MG63 (cell line): ENCODE measurements at regions not wholly inside any gene's neighbourhood (a gene's known extent, or its start where the extent isn't known, plus 50 kb on each side); places are given as distances from the start of the nearest gene placed in this dataset.
"Not testable (repeated sequence)": the region's sequence is repeated elsewhere in the genome, so short reads cannot be mapped to it uniquely, and the experiment has no call there.

Source experiments
- DNase-seq: peaks from one replicate; pipeline ENCODE4 v3.0.0-alpha.2; 2020
- H3K27me3 ChIP-seq: fragments of 250-450 bp; sonication (Bioruptor Pico); 2 replicates; pipeline ENCODE4 v1.5.1; 2020; ENCODE audit warnings: mild to moderate bottlenecking, moderate library complexity
- H3K36me3 ChIP-seq: fragments of 250-450 bp; sonication (Bioruptor Pico); 2 replicates; pipeline ENCODE4 v1.5.1; 2020; ENCODE audit warnings: mild to moderate bottlenecking, moderate library complexity
- H3K4me3 ChIP-seq: fragments of 250-450 bp; sonication (Bioruptor Pico); 2 replicates; pipeline ENCODE4 v1.5.1; 2020; ENCODE audit warnings: mild to moderate bottlenecking, moderate library complexity
- H3K9me3 ChIP-seq: fragments of 250-450 bp; sonication (Bioruptor Pico); 2 replicates; pipeline ENCODE4 v1.5.1; 2020; ENCODE audit warnings: mild to moderate bottlenecking, moderate library complexity

DNA sequence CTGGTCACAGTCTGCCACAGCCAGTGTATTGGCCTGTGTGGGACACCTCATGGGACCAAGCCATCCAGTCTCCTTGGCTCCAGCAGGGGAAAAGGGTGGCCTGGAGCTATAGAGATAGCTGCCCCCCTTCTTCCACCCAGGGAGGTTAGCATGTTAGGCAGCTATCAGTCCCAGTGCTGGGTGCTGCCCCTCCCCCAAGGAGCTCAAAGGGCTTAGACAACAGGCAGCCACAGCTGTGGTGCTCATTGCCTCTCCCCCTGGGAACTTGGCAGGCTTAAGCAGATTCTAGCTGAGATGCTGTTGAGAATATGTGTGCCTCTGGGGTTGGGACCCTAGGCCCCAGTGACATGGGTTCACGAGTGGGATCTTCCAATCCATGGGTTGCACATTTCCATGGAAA, 226.0 kb upstream of the PTGER4 start:
- no peaks in the 10 kb centered on the region for H3K27me3 ChIP-seq

DNA sequence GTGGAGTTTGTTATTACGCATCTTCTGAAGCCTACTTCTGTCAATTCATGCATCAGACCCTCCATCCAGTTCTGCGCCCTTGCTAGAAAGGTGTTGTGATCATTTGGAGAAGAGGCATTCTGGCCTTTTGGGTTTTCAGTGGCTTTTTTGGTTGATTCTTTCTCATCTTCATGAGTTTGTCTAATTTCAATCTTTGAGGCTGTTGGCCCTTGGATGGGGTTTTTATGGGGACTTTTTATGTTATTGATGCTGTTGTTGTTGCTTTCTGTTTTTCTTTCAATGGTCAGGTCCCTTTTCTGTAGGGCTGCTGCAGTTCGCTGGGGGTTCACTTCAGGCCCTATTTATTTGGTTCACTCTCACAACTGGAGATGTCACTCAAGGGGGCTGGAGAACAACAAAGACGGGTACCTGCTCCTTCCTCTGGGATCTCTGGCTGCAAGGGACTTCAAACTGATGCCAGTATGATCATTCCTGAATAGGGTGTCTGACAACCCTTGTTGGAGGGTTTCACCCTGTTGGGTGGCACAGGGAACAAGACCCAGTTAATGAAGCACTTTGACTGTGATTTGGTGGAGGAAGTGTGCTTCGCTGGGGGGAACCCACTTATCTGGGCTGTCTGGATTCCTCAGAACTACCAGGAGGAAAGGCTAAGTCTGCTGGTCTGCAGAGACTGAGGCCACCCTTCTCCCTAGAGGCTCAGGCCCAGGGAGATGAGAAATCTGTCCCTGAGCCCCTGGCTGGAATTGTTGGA, 226.7 kb upstream of the PTGER4 start:
- Histone ChIP-seq H3K36me3 (no peaks in the 10 kb centered on the region), H3K9me3 (peaks cover 5% of the 10 kb centered on the region), H3K4me3 (no peak overlapping the region), H3K27me3 (no peaks in the 10 kb centered on the region)
- DNase-seq, result no peak

More for the DNA sequence above, 226.0 kb upstream of the PTGER4 start:
- Histone ChIP-seq H3K4me3 (no peak overlapping the region), H3K9me3 (peaks cover 5% of the 10 kb centered on the region), H3K36me3 (no peaks in the 10 kb centered on the region)
- no peak for DNase-seq

GRCh38 chr5:40447438-40447837, 232.3 kb upstream of the PTGER4 start:
- Histone ChIP-seq H3K4me3 (no peak overlapping the region), H3K27me3 (no peaks in the 10 kb centered on the region), H3K36me3 (no peaks in the 10 kb centered on the region), H3K9me3 (peaks cover 2% of the 10 kb centered on the region)
- no peak for DNase-seq

DNA sequence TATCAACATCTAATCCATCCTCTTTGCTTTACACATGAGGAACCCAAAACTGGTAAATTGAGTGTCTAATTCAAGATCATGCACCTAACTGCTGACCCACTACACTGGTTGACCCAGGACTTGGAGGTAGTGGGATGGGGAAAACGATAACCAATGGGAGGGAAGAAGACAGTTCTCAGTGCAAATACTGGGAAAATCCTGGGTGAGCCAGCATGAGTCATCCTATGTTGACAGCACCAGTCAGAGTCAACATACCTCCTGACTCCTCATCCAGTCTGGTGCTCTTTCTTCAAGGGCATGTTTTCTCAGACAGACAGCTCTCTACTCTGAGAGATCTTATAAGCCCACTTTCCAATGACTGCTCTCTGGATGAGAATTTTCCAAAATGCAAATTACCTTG, 232.8 kb upstream of the PTGER4 start:
- Histone ChIP-seq H3K36me3 (no peaks in the 10 kb centered on the region), H3K4me3 (no peak overlapping the region), H3K27me3 (no peaks in the 10 kb centered on the region), H3K9me3 (peaks cover 2% of the 10 kb centered on the region)
- peak; percentile 64 for DNase-seq

GRCh38 chr5:40442346-40442745, 237.4 kb upstream of the PTGER4 start:
- no peak for DNase-seq
- no peaks in the 10 kb centered on the region for H3K27me3 ChIP-seq
- H3K4me3 ChIP-seq, result no peak overlapping the region
- H3K36me3 ChIP-seq, result no peaks in the 10 kb centered on the region
- no peaks in the 10 kb centered on the region; the same call in 1 of the 2 replicates for H3K9me3 ChIP-seq

DNA sequence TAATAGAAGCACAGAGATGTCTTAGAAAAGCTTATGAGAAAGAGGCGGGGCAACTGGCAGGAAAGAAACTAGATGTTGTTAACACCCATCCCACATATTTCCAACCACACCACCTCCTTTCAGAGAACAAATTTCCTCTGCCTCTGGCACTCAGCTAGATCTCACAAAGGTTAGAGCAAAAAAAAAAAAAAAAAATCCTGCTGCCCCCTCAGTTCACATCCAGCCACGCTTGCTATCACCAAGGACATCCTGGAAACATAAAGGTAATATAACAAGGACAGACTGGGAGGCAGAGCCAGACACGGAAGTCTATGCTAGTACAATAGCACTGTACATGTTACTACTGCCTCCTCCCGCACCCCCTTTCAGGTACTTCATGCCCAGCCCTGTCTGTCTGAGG, 238.0 kb upstream of the PTGER4 start:
- H3K27me3 ChIP-seq, result no peaks in the 10 kb centered on the region
- DNase-seq, result no peak
- H3K4me3 ChIP-seq, result no peak overlapping the region
- H3K36me3 ChIP-seq, result no peaks in the 10 kb centered on the region
- no peaks in the 10 kb centered on the region; the same call in 1 of the 2 replicates for H3K9me3 ChIP-seq

GRCh38 chr5:40440746-40441145, 239.0 kb upstream of the PTGER4 start:
- DNase-seq, result no peak
- no peak overlapping the region for H3K4me3 ChIP-seq
- H3K9me3 ChIP-seq, result no peaks in the 10 kb centered on the region; the same call in 1 of the 2 replicates
- H3K27me3 ChIP-seq, result no peaks in the 10 kb centered on the region
- no peaks in the 10 kb centered on the region for H3K36me3 ChIP-seq

DNA sequence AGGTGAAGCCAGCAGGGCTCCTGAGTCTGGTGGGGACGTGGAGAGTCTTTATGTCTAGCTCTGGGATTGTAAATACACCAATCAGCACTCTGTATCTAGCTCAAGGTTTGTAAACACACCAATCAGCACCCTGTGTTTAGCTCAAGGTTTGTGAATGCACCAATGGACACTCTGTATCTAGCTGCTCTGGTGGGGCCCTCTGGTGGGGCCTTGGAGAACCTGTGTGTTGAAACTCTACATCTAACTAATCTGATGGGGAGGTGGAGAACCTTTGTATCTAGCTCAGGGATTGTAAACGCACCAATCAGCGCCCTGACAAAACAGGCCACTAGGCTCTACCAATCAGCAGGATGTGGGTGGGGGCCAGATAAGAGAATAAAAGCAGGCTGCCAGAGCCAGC, 240.6 kb upstream of the PTGER4 start:
- DNase-seq, H3K9me3 ChIP-seq, H3K27me3 ChIP-seq: not testable (repeated sequence)

DNA sequence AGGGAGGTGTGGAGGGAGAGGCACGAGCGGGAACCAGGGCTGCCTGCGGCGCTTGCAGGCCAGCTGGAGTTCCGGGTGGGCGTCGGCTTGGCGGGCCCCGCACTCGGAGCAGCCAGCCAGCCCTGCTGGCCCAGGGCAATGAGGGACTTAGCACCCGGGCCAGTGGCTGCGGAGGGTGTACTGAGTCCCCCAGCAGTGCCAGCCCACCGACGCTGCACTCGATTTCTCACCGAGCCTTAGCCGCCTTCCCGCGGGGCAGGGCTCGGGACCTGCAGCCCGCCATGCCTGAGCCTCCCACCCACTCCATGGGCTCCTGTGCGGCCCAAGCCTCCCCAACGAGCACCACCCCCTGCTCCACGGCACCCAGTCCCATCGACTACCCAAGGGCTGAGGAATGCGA, 241.1 kb upstream of the PTGER4 start:
- H3K36me3 ChIP-seq, DNase-seq, H3K27me3 ChIP-seq, H3K9me3 ChIP-seq, H3K4me3 ChIP-seq: not testable (repeated sequence)

More for the DNA sequence above, 240.6 kb upstream of the PTGER4 start:
- not testable (repeated sequence) for H3K4me3 ChIP-seq, H3K36me3 ChIP-seq

DNA sequence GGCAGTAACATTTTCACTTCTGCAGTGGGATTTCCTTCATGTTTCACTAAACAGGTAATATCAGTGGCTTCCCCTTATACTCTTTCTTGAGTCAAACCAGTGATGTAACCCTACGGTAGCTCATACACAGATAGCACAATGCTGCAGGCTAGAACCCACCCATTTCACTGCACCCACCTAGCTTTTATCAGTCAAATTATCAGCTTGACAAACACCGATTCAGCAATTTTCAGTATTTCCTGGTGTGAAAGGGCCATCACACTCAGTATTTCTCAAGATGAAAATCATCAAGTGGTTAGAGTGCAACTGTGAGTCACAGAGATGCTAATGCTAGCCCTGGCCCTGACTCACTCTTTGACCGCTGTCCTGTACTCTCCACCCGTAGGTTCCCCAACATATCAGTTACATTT, 242.3 kb upstream of the PTGER4 start:
- Histone ChIP-seq H3K4me3 (no peak overlapping the region), H3K9me3 (no peaks in the 10 kb centered on the region), H3K36me3 (no peaks in the 10 kb centered on the region), H3K27me3 (no peaks in the 10 kb centered on the region)
- peak; percentile 68 for DNase-seq

GRCh38 chr5:40436535-40437237, 243.0 kb upstream of the PTGER4 start:
- no peak for DNase-seq
- no peak overlapping the region for H3K4me3 ChIP-seq
- H3K36me3 ChIP-seq, result no peaks in the 10 kb centered on the region
- no peaks in the 10 kb centered on the region for H3K27me3 ChIP-seq
- H3K9me3 ChIP-seq, result no peaks in the 10 kb centered on the region

- DNase-seq, H3K27me3 ChIP-seq, H3K9me3 ChIP-seq, H3K4me3 ChIP-seq, H3K36me3 ChIP-seq: not testable (repeated sequence)
Measured at GRCh38 chr5:40435706-40436105, 244.0 kb upstream of the PTGER4 start.

DNA sequence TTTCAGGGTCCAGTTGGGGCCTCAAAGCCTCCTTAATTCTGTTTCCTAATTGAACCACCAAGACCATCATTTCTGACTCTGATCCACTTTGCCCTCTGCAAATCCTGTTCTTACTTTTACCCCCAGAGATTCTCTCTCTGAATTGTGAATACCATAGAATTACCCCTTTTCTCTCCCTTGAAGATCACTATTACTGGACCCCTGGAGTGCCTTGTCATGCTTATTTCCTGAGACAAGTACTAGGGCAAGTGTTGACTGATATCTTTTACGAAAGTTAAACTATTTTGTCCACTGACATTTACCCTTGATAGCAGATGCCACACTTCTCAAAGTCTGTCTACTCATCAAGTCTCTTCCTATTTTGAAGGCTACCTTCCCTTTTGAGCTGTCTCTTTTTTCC, 246.9 kb upstream of the PTGER4 start:
- Histone ChIP-seq H3K36me3 (no peaks in the 10 kb centered on the region), H3K27me3 (no peaks in the 10 kb centered on the region), H3K4me3 (no peak overlapping the region), H3K9me3 (no peaks in the 10 kb centered on the region; the same call in 1 of the 2 replicates)
- no peak for DNase-seq

GRCh38 chr5:40431734-40432133, 248.0 kb upstream of the PTGER4 start:
- no peaks in the 10 kb centered on the region for H3K36me3 ChIP-seq
- H3K4me3 ChIP-seq, result no peak overlapping the region
- H3K9me3 ChIP-seq, result no peaks in the 10 kb centered on the region; the same call in 1 of the 2 replicates
- no peak for DNase-seq
- H3K27me3 ChIP-seq, result no peaks in the 10 kb centered on the region

- Histone ChIP-seq H3K4me3 (no peak overlapping the region), H3K27me3 (no peaks in the 10 kb centered on the region), H3K36me3 (no peaks in the 10 kb centered on the region), H3K9me3 (no peaks in the 10 kb centered on the region; the same call in 1 of the 2 replicates)
- DNase-seq, result no peak
Measured at GRCh38 chr5:40430101-40430710, 249.5 kb upstream of the PTGER4 start.

DNA sequence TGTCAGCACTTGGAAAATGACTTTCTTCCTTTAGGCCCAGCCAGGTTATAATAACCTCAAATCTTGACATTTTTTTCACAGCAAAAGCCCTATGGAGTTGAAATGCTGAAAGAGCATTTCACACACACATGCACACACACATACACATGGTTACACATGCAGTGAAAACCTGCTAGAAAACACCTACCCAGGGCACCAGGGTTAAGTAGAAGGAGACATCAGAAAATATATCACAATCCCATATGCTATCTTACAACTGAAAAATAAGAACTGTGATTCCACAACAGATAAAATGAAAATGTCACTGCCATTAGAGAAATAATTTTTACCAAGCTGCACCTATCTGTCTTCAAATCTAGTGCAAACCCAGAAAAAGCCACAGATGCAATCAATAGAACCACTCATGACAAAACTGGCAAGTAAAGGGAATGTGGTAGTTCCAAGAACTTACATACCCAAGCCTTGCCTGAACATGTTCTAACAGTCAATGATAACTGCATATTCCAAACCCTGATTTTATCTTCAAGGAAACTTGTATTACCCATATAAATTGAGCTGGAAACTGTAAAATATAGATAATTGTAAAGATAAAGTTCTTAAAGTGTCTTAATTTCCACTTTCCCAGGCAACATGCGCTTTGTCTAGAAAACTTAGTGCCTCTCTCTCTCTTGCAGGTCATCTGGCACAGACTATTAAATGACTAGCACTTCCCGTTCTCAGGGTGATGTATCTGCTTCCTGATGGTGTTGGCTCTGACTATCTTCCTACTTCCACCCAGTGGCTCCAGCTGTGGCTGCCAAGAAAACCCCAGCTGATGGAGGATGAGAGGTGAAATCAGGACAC, 250.2 kb upstream of the PTGER4 start:
- H3K27me3 ChIP-seq, result no peaks in the 10 kb centered on the region
- no peak overlapping the region for H3K4me3 ChIP-seq
- no peaks in the 10 kb centered on the region for H3K36me3 ChIP-seq
- H3K9me3 ChIP-seq, result no peaks in the 10 kb centered on the region; the same call in 1 of the 2 replicates
- peak; percentile 11 for DNase-seq

DNA sequence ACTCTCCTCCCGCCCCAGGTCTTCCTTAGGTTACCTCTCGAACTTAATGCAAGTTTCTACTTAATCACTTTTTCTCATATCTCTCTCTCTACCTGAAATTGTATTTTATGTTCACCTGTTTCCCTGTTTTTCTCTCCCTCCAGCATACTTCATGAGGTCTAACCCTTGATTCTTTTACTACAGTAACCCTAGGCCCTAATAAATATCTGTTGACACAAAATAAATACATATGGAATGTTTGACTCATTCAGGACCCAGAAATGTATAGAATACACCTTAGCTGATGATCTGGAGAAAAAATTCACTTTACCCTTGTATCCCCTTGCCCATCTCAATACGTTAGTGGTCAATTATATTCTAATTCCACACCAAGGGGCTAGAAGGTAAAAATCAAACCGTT, 250.9 kb upstream of the PTGER4 start:
- DNase-seq, result no peak
- H3K27me3 ChIP-seq, result no peaks in the 10 kb centered on the region
- H3K36me3 ChIP-seq, result no peaks in the 10 kb centered on the region
- no peak overlapping the region for H3K4me3 ChIP-seq
- no peaks in the 10 kb centered on the region; the same call in 1 of the 2 replicates for H3K9me3 ChIP-seq
